NCI-H345 treated with DMSO at 0.1 percent for 48 hours (cell line): ENCODE measurements at regions not wholly inside any gene's neighbourhood (a gene's known extent, or its start where the extent isn't known, plus 50 kb on each side); places are given as distances from the start of the nearest gene placed in this dataset.
"Not testable (repeated sequence)": the region's sequence is repeated elsewhere in the genome, so short reads cannot be mapped to it uniquely, and the experiment has no call there.

ENCODE experiments used
- DNase-seq: peaks from one replicate; lab custom pipeline; 2025; ENCODE audit not compliant: unreplicated experiment; lab: John Stamatoyannopoulos, UW

GRCh38 chr3:11739706-11740105, 96.0 kb upstream of the VGLL4 start:
- DNase-seq = no peak

- DNase-seq = no peak
Measured at GRCh38 chr3:11739123-11739522, 95.4 kb upstream of the VGLL4 start.

GRCh38 chr3:11737742-11738141, 94.0 kb upstream of the VGLL4 start:
- DNase-seq = no peak

- DNase-seq = no peak
Measured at GRCh38 chr3:11736136-11736833, 92.6 kb upstream of the VGLL4 start.

GRCh38 chr3:11735638-11736037, 91.9 kb upstream of the VGLL4 start:
- no peak for DNase-seq

- DNase-seq = not testable (repeated sequence)
Measured at GRCh38 chr3:11735111-11735510, 91.4 kb upstream of the VGLL4 start.

GRCh38 chr3:11733914-11734313, 90.2 kb upstream of the VGLL4 start:
- no peak for DNase-seq

GRCh38 chr3:11727207-11727606, 83.5 kb upstream of the VGLL4 start:
- no peak for DNase-seq

- DNase-seq = no peak
Measured at GRCh38 chr3:11726146-11726545, 82.4 kb upstream of the VGLL4 start.

GRCh38 chr3:11725340-11725641, 81.6 kb upstream of the VGLL4 start:
- DNase-seq = not testable (repeated sequence)

GRCh38 chr3:11724615-11725339, 81.1 kb upstream of the VGLL4 start:
- no peak for DNase-seq

- DNase-seq = no peak
Measured at GRCh38 chr3:11721479-11721878, 77.8 kb upstream of the VGLL4 start.

- no peak for DNase-seq
Measured at GRCh38 chr3:11720917-11721411, 77.2 kb upstream of the VGLL4 start.

- peak; percentile 37 for DNase-seq
Measured at GRCh38 chr3:11720304-11720898, 76.7 kb upstream of the VGLL4 start.

- DNase-seq = peak; percentile 83
Measured at GRCh38 chr3:11719406-11720303, 75.9 kb upstream of the VGLL4 start.

- DNase-seq = peak; percentile 16
Measured at GRCh38 chr3:11718637-11719405, 75.1 kb upstream of the VGLL4 start.

GRCh38 chr3:11717768-11718636, 74.3 kb upstream of the VGLL4 start:
- DNase-seq = no peak

GRCh38 chr3:11717301-11717700, 73.6 kb upstream of the VGLL4 start:
- DNase-seq = no peak

- no peak for DNase-seq
Measured at GRCh38 chr3:11716573-11717290, 73.0 kb upstream of the VGLL4 start.
